A673 (cell line): ENCODE measurements at regions not wholly inside any gene's neighbourhood (a gene's known extent, or its start where the extent isn't known, plus 50 kb on each side); places are given as distances from the start of the nearest gene placed in this dataset.

Experiments used
- BruUV-seq: library from RNA; stranded (reverse); fragments of 400-500 nt; replicated peaks from 2 replicates; lab custom pipeline; 2021; lab: Mats Ljungman, UMichigan
- CTCF ChIA-PET: fragments of 300-600 bp; sonication (Branson Sonifier 250); formaldehyde crosslinking; loops from one replicate; lab custom pipeline; 2022; ENCODE audit warnings: antibody characterized with exemption; lab: Charles Lee
- POLR2A ChIA-PET: fragments of 300-600 bp; sonication (Branson Sonifier 250); formaldehyde crosslinking; loops from one replicate; lab custom pipeline; 2022; ENCODE audit warnings: antibody characterized with exemption; ENCODE audit not compliant: low non-redundant PET; lab: Charles Lee
- DNase-seq: peaks from one replicate; pipeline ENCODE4 v3.0.0-alpha.2; 2015; ENCODE audit warnings: low spot score
- H3K27ac ChIP-seq: fragments of 200-600 bp; sonication (generic); 2 replicates; pipeline ENCODE4 v1.5.1; 2016; ENCODE audit warnings: mixed run types, low read depth, mild to moderate bottlenecking, mixed read lengths, antibody characterized with exemption, low read length; ENCODE audit not compliant: poor library complexity, severe bottlenecking
- H3K27me3 ChIP-seq: fragments of 200-600 bp; sonication (generic); replicated peaks from 2 replicates; pipeline ENCODE4 v1.6.1; 2017; ENCODE audit warnings: mixed run types, low read depth, mild to moderate bottlenecking, mixed read lengths, antibody characterized with exemption, low read length; ENCODE audit not compliant: insufficient read depth, poor library complexity
- H3K36me3 ChIP-seq: fragments of 200-600 bp; sonication (generic); 2 replicates; pipeline ENCODE4 v1.6.1; 2016; ENCODE audit warnings: mixed run types, mild to moderate bottlenecking, mixed read lengths, antibody characterized with exemption, low read length; ENCODE audit not compliant: insufficient read depth, poor library complexity, severe bottlenecking
- H3K4me1 ChIP-seq: fragments of 200-600 bp; sonication (generic); 2 replicates; pipeline ENCODE4 v1.6.1; 2017; ENCODE audit warnings: mixed run types, mild to moderate bottlenecking, mixed read lengths, antibody characterized with exemption, low read length; ENCODE audit not compliant: insufficient read depth, poor library complexity, severe bottlenecking
- H3K4me3 ChIP-seq: fragments of 200-600 bp; sonication (generic); 2 replicates; pipeline ENCODE4 v1.5.1; 2016; ENCODE audit warnings: low read depth, mixed run types, mild to moderate bottlenecking, mixed read lengths, low read length; ENCODE audit not compliant: poor library complexity, severe bottlenecking
- H3K9me3 ChIP-seq: fragments of 200-600 bp; sonication (generic); 2 replicates; pipeline ENCODE4 v1.6.1; 2016; ENCODE audit warnings: mixed run types, low read depth, mild to moderate bottlenecking, mixed read lengths, antibody characterized with exemption, low read length; ENCODE audit not compliant: poor library complexity, severe bottlenecking
- EZH2 ChIP-seq: fragments of 200-600 bp; sonication (generic); IDR thresholded peaks from 2 replicates; pipeline ENCODE4 v1.6.1; 2017; ENCODE audit warnings: borderline replicate concordance, low read depth, mild to moderate bottlenecking, mixed read lengths, antibody characterized with exemption, low read length; ENCODE audit not compliant: poor library complexity, severe bottlenecking
- intact Hi-C: fragments of 100-400 bp; cut with micrococcal nuclease; formaldehyde crosslinking; loops from one replicate; pipeline ENCODE4 v1.10.0; 2022; ENCODE audit not compliant: unreplicated experiment
- TF ChIP-seq, protein P1 (sequence below): fragments of 300-800, 200-600 bp; sonication (generic); conservative IDR thresholded peaks from 2 replicates; pipeline ENCODE4 v1.5.1; 2017; ENCODE audit warnings: low read depth, mild to moderate bottlenecking, antibody characterized with exemption, low read length, moderate library complexity, mixed read lengths

DNA sequence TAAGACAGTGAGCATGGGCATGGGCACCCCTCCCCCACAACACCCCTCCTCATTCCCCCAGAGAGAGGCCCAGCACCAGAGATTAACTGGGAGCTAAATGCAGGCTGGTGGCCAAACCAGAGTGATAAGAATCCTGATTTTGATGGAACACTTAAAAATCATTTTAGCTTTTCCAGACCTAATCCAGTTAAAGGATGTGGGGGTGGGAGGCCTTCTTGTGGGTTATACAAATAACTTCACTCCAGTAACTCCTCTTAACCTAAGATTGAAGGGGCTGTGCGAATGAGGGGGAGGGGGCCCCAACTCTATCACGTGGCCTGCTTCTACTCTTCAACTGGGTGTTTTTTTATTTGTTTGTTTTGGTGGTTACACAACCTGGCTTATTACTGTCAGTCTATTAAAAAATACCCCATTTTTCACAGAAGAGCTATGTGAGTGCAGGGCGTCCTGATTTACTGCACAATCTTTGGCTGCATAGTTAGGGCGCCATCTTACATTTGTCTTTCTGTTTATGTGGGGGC, 398.1 kb upstream of the LYPLAL1 start:
- H3K36me3 ChIP-seq = no peaks in the 10 kb centered on the region
- ChIA-PET CTCF (no interaction called here), POLR2A (no interaction called here)
- BruUV-seq = no TSS peak
- intact Hi-C loops = no loop called here
- H3K9me3 ChIP-seq = no peaks in the 10 kb centered on the region
- H3K27me3 ChIP-seq = peaks cover 37% of the 10 kb centered on the region
- H3K27ac ChIP-seq = no peak overlapping the region
- DNase-seq = no peak
- H3K4me1 ChIP-seq = no peaks in the 10 kb centered on the region
- H3K4me3 ChIP-seq = no peak overlapping the region
- TF ChIP-seq, protein P1, sequence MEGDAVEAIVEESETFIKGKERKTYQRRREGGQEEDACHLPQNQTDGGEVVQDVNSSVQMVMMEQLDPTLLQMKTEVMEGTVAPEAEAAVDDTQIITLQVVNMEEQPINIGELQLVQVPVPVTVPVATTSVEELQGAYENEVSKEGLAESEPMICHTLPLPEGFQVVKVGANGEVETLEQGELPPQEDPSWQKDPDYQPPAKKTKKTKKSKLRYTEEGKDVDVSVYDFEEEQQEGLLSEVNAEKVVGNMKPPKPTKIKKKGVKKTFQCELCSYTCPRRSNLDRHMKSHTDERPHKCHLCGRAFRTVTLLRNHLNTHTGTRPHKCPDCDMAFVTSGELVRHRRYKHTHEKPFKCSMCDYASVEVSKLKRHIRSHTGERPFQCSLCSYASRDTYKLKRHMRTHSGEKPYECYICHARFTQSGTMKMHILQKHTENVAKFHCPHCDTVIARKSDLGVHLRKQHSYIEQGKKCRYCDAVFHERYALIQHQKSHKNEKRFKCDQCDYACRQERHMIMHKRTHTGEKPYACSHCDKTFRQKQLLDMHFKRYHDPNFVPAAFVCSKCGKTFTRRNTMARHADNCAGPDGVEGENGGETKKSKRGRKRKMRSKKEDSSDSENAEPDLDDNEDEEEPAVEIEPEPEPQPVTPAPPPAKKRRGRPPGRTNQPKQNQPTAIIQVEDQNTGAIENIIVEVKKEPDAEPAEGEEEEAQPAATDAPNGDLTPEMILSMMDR = no peak
- TF ChIP-seq EZH2 = no peak

DNA sequence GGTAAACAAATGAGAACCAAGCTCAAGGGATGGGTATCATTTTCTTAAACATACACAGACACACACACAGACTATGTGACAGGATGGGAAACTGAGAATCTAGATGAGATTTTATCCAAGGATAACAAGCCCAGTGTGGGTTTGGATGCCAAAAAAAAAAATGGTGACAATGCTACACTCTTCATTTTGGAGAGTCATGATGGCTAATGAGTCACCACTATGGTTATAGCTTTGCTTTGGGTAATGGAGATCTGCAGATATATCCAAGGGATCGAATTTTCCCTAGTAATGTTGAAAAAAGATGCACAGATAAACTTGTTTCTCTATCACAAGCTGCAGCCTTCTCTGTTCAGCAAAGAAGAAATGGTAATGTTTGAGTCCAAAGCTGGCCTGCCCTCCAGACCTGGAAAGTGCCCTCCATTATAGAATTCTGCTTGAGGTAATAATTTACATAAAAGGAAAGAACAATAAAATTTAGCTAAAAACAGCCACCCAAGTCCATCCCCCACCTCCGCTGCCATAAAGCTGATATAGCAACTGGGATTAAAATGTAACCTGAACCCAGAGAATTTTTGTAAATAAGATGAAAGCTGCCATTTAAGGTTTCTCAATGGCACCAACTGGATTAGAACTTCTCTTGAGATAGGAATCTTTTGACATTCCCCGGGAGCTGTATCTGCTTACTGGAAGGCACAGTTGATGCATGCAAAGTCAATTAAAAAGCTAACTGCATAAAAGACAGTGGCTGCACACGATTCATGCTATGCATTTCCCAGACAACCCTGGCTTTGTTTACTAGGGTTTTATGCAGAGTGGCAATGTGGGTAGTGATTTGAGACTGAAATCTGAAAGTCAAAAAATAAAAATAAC, 395.2 kb upstream of the LYPLAL1 start:
- BruUV-seq = no TSS peak

DNA sequence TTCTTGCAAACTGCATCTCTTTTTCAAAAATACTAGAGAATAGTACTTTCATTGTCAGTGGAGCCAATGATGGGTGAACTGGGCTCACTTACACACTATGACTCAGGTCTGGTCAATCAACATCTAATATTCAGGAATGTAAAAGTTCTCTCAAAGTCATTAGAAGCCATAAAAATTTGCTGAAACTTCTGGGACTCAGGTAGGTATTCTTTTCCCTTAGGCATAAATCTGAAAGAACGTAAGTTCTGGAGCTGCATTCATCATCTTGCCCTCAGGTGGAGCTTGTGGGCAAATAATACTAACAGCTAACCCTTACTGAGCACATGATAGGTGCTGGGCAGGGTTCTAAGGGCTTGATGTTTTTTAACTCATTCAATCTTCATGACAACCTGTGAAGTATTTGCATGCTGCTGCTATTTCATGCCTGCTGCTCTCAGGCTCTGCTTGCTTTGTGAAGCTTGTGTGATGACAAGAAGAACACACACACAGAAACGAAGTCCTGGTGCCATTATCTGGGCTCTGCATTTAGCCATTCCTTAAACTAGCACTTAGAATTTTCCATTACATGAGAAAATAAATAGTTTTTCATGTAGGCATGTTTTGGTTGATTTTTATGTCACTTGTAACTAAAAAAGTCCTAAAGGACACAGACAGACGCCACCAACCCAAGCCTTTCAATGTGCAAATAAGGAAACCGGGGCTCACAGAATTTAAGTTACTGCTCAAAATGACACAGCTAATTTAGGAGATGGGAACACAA, 394.2 kb upstream of the LYPLAL1 start:
- no peaks in the 10 kb centered on the region for H3K4me1 ChIP-seq
- ChIA-PET POLR2A (no interaction called here), CTCF (no interaction called here)
- no peak overlapping the region for H3K27ac ChIP-seq
- H3K4me3 ChIP-seq = no peak overlapping the region
- TF ChIP-seq EZH2 = no peak
- TF ChIP-seq, protein P1 = no peak
- intact Hi-C loops = no loop called here
- H3K9me3 ChIP-seq = no peaks in the 10 kb centered on the region
- no TSS peak for BruUV-seq
- H3K27me3 ChIP-seq = peaks cover 13% of the 10 kb centered on the region
- no peaks in the 10 kb centered on the region for H3K36me3 ChIP-seq
- no peak for DNase-seq

More for the DNA sequence above, 395.2 kb upstream of the LYPLAL1 start:
- POLR2A ChIA-PET = no interaction called here
- Histone ChIP-seq H3K27ac (no peak overlapping the region), H3K4me3 (no peak overlapping the region), H3K9me3 (no peaks in the 10 kb centered on the region), H3K4me1 (no peaks in the 10 kb centered on the region), H3K27me3 (peaks cover 21% of the 10 kb centered on the region), H3K36me3 (no peaks in the 10 kb centered on the region)
- TF ChIP-seq EZH2 = no peak
- intact Hi-C loops = no loop called here
- DNase-seq = peak; percentile 7
- CTCF ChIA-PET = no interaction called here
